ENCODE measurements at regions not wholly inside any gene's neighbourhood (a gene's known extent, or its start where the extent isn't known, plus 50 kb on each side); places are given as distances from the start of the nearest gene placed in this dataset.

DNA sequence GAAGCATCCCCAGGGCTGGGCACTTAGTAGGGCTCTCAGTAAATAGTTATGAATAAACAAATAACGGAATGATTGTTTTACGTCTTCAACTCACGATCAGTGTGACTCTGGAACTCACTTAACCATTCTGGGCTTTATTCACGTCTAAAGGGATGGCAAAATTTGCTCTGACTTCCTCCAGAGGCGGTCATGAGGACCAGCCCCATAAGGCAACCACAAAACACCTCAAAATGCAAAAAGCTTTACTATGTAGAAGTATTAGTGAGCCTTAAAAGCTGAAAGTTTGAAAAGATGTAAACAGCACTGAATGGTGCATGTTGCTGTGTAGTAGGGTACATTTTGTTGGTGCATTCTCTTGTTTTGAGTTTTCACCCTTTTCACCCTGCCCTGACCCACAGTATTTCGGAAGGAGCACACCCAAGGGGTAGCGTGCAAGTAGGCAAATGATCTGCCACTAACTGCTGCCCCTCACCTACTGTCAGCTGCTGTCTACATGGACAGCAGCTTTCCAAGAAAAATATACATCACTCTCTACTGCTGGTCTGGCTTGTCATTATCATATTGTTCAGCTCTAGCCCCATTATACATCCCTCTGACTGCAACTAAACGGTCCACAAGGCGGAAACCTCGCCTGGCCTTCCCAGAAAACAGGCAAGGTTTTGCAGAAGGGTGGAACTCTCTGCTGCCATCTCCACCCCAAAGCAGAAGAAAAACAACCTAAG, 308.5 kb upstream of the PROK2 start:
- no peak overlapping the region for H3K27ac ChIP-seq
- TF ChIP-seq ZFX (IDR thresholded peaks at IDR 0.05; ENCODE audit: borderline replicate concordance), result no peak
- TF ChIP-seq, protein P1, sequence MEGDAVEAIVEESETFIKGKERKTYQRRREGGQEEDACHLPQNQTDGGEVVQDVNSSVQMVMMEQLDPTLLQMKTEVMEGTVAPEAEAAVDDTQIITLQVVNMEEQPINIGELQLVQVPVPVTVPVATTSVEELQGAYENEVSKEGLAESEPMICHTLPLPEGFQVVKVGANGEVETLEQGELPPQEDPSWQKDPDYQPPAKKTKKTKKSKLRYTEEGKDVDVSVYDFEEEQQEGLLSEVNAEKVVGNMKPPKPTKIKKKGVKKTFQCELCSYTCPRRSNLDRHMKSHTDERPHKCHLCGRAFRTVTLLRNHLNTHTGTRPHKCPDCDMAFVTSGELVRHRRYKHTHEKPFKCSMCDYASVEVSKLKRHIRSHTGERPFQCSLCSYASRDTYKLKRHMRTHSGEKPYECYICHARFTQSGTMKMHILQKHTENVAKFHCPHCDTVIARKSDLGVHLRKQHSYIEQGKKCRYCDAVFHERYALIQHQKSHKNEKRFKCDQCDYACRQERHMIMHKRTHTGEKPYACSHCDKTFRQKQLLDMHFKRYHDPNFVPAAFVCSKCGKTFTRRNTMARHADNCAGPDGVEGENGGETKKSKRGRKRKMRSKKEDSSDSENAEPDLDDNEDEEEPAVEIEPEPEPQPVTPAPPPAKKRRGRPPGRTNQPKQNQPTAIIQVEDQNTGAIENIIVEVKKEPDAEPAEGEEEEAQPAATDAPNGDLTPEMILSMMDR (IDR thresholded peaks at IDR 0.05), result no peak

DNA sequence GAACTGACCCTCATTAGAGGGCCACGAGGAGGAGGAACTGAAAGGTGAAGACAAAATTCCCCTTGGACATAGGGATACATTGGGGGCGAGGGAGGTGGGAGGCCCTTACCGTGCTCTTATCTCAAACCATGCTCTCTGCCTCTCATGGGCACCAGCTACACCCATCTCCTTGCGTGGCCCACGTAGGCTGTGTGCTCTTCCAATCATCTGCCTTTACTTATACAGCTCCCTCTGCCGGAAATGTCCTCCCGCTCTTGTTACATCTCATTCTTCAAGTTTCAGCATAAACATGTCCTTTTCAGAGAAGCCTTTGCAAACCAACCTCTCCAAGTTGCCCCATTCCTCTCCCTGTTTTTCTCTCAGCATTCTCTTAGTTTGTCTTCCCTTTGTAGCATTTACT, 307.8 kb upstream of the PROK2 start:
- TF ChIP-seq ZFX (IDR thresholded peaks at IDR 0.05; ENCODE audit: borderline replicate concordance), result no peak
- TF ChIP-seq, protein P1 (IDR thresholded peaks at IDR 0.05), result peak; percentile 44
- H3K27ac ChIP-seq, result no peak overlapping the region

DNA sequence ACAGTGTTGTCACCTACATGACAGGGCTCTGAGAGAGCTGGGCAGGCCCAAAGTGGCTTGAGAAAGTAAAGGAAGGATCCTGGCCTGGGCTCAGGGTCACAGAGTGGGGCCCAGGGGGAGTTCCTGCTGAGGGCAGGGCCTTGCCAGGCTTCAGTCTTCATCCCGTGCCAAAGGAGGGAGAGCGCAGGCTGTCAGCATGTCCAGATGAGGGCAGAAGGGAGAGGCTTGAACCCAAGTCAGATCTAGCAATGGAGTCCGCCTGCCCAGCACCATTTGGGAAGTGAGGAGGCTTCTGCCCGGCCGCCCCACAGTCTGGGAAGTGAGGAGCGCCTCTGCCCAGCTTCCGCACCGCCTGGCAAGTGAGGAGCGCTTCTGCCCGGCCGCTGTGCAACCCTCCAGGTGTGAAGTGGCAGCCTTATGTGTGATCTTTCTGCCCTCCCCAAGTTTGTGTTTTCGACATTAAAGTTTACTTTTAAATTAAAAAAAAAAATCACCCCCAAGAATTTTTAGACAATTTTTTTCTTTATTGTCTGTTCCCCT, 303.6 kb upstream of the PROK2 start:
- TF ChIP-seq ZFX (IDR thresholded peaks at IDR 0.05; ENCODE audit: borderline replicate concordance), result no peak
- TF ChIP-seq, protein P1 (IDR thresholded peaks at IDR 0.05), result 0 out of 2 replicates have a peak, but pooled peaks have one; percentile 14
- H3K27ac ChIP-seq, result no peak overlapping the region

DNA sequence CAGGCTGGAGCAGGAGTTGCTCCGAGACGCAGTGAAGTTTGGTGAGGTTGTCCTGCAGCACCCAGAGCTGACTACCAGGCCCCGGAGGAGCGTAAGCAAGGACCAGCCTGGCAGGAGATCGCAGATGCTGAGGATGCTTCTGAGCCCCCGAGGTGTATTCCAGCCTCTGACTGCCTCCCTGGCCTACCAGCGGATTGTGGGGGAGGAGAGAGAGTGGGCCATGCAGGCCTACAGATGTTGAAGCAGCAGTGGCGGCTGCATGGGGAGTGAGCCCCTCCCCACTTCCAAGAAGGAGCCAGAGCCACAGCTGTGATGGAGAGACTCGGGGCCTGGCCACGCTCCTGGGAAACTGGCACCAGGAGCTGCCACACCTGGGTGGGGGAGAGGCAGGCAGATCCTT, 302.5 kb upstream of the PROK2 start:
- H3K27ac ChIP-seq, result no peak overlapping the region
- no peak for TF ChIP-seq ZFX (IDR thresholded peaks at IDR 0.05; ENCODE audit: borderline replicate concordance)
- TF ChIP-seq, protein P1 (IDR thresholded peaks at IDR 0.05), result no peak

DNA sequence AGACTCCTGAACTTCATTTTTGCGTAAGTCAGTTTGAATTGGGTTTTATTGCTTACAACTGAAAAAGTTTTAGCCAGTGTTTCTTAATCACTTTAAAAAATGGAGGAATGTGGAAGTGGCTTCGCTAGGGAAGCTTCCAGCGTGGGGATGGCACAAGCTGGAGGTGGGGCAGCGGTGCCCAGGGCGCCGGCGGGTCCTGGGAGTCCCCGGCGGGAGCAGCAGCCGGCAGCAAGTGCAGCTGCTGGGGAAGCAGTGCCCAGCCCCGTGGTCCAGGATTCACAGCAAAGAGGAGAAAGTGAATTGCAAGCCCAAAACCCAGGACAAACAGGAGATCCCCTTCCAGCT, 301.8 kb upstream of the PROK2 start:
- H3K27ac ChIP-seq, result no peak overlapping the region
- TF ChIP-seq, protein P1 (IDR thresholded peaks at IDR 0.05), result no peak
- no peak for TF ChIP-seq ZFX (IDR thresholded peaks at IDR 0.05; ENCODE audit: borderline replicate concordance)

DNA sequence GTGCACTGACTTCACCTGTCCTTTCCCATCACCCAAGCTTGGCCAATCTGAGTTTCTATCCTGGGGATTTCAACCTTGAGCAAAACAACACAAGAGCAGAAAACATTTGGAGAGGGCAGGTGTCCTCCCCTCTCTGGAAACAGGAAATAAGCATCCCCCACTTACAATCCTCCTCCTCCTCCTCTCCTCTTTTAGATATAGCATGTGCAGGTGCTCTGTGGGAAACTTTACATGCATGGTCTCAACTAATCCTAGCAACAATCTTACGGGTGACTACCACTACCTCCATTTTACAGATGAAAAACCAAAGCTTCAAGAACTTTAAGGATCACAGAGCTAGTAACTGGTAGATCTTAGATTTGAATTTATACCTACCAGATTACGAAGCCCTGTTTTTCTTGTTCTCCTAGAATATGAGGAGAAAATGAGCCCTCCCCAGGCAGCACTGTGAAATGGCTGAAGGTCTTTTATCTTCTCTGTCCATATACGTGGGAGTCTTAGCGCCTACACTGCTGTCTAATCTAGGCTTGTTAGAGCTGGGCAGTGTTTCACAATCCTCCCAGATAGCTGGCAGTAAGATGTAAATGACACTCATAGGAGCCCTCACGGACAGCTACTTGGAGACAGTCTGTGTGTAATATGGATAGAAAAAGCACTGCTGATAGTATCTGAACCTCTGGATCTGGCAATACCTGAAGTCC, 301.2 kb upstream of the PROK2 start:
- TF ChIP-seq, protein P1 (IDR thresholded peaks at IDR 0.05), result no peak
- no peak for TF ChIP-seq ZFX (IDR thresholded peaks at IDR 0.05; ENCODE audit: borderline replicate concordance)
- H3K27ac ChIP-seq, result no peak overlapping the region

DNA sequence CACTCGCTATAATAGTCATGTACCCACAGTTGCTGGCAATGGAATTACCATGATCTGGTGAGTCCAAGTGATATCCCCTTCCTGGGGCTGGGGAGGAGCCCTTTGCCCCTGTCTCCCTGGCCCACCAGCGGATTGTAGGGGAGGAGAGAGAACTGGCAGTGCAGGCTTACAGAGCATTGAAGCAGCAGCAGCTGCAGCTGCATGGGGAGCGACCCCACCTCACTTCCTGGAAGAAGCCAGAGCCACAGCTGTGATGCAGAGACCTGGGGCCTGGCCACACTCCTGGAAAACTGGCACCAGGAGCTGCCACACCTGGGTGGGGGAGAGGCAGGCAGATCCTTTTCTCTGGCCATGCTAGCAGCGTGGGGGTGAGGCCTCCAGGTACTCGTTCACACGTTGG, 300.1 kb upstream of the PROK2 start:
- H3K27ac ChIP-seq, result no peak overlapping the region
- TF ChIP-seq, protein P1 (IDR thresholded peaks at IDR 0.05), result no peak
